GM18909 (cell line): ENCODE measurements at regions not wholly inside any gene's neighbourhood (a gene's known extent, or its start where the extent isn't known, plus 50 kb on each side); places are given as distances from the start of the nearest gene placed in this dataset.
"Not testable (repeated sequence)": the region's sequence is repeated elsewhere in the genome, so short reads cannot be mapped to it uniquely, and the experiment has no call there.

ENCODE experiments used
- ATAC-seq: cut with Tn5 transposase; IDR thresholded peaks from one replicate; pipeline ENCODE4 v1.9.1; 2021; ENCODE audit warnings: mild to moderate bottlenecking; ENCODE audit not compliant: unreplicated experiment, poor library complexity

DNA sequence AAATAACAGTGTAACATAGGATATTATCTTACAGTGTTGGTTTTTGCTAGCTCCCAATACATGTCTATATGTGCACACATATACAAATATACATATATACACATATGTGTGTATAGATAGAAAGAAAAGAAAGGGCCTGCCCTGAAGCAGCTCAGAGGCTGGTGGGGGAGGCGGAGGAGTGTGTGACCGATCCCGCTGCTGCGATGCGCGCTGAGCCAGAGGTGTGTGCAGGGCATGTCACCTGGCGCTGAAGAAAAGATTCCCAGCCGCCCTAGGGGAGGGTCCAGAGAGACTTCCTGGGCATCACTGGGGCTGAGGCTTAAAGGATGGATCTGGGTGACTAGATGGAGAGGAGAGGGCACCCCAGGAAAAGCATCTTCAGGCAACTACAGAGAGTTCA lies 110.2 kb downstream of the FAM50B start:
- no peak for ATAC-seq

DNA sequence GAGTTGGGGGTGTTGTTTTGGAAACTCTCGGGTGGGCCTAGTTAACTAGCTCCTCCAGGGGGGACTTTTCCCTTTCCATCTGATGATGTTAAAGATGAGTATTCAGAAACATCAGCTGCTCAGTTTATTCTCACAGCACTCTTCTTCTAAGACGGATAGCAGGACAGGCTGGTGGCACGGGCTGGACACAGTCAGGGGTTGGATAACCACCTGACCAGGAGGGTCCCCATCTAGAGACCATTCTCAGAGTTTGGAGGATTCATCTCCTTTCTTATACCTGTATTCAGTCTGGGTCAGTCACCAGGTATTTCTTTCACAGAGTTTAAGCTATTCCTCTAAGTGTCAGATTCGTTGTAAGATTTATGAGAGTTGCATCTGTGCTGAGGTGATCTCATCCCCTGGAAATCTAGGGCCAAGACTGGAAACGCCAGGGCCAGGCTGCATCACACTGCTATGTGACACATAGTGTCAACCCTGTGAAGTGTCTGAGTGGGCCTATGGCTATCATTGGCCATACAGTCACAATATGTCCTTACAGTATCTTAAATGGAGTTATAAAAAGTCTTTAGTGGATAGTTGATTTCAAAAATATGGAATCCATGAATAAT lies 111.7 kb downstream of the FAM50B start:
- no peak for ATAC-seq

DNA sequence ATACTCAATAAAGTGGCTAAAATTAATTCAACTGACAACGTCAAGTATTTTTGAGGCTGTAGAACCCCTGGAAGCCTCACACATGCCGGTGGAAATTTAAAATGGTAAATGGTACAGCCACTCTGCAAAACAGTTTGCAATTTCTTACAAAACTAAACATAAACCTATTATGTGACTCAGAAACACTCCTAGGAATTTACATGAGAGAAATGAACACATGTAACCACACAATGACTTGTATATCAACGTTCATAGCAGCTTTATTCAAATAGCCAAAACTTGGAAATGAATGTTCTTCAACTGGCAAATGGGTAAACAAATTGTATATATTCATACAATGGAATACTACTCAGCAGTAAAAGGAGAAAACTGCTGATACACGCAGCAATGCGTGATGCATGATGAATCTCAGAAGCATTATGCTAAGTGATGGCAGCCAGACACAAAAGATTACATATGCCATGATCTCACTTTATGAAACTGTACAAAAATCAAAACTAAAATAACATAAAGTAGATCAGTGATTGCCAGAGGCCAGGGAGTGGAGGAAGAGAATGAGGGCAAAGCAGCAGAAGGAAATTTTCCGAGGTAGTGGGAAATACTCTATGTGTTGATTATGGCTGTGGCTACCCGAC lies 112.5 kb downstream of the FAM50B start:
- ATAC-seq = no peak

DNA sequence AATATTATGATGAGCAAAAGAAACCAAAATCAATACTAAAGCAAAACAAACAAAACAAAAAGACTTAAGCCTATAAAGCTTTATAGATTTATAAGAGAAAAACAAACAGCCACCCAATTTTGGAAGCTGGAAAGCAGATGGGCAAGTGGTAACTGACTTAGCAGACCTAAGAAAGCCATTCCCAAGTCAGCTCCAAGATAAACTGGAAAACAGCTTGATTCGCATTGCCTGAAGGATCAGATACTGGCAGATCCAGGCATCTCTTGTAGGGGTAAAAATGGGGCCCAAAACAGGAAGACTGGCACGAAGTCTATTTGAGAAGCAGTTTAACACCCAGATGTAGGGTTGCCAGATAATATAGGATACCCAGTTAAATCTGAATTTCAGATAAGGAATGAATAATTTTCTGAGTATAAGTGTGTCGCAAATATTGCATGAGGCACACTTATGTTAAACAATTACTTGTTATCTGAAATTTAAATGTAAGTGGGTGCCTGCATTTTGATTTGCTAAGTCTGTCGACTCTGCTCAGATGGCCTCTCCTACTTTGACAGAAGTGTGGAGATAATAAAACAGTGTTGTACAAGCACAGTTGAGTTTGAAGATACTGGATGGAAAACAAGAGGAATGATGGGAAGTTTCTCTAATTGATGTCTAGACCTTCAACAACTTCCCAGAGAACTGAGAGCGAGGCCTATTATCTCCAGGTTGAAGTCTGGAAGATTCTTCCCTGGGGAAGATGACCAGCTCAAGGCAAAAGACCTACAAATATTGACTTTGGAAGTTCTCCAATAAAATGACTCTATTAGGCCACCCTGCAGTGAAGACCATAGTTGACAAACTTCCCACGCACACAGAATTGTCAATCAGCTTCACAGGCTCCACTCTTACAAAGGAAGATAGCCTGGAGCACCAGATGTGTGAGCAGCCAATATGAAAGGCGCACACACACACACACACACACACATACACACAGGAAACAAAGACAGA lies 113.4 kb downstream of the FAM50B start:
- ATAC-seq = no peak

DNA sequence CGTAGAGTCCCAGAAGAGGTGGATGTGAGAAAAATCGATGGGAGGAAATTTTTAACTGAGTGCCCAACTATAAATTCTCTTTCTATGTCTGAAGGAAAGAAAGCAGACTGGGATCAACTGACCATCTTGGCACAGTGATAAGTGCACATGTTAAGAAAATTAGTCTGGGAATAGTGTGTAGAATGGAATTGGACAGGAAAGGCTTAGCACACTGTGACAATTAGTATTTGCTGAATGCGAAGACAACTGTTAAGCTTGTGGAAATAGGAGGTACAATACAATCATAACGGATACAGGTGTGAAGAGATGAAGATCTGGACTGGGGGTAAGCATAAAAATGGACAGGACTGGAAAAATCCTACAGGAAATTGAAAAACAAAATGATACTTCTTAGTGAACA lies 114.3 kb downstream of the FAM50B start:
- no peak for ATAC-seq

DNA sequence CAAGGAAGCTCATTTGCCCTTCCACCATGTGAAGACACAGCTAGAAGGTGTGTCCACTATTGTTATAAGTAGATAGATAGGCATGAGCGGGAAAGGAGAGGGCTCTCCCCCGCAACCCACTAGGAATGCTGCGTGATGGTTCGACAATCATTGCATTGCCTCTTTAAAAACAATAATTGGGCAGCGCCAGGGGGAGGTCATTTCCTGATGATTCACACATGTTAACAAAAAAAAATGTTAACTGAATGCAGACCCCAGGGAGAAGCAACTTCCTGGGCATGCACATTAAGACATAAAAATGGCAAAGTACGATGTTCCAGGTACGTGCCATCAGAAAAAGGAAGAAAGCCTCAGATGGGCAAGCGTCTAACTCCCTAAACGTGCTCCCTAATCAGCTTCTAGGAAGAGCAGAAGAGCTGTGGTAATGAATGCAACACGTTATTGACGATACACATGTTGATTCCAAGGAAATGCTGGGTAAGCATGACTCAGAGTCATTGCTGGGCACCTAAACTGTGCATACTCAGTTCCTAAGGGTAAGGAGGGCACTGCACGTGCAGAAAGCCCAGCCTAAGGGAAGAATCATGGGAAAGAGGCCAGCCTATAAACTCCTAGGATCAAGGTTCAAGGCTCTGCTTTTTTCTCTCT lies 113.7 kb downstream of the FAM217A start:
- no peak for ATAC-seq

DNA sequence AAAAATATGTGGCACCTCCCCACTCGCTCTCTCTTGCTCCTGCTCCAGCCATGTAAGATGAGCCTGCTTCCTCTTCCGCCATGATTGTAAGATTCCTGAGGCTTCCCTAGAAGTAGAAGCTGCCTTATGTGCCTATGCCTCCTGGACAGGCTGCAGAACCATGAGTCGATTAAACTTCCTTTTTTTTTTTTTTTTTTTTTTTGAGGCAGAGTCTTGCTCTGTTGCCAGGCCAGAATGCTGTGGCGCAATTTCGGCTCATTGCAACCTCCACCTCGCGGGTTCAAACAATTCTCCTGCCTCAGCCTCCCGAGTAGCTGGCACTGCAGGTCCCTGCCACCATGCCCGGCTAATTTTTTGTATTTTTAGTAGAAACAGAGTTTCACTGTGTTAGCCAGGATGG lies 112.5 kb downstream of the FAM217A start:
- no peak for ATAC-seq

DNA sequence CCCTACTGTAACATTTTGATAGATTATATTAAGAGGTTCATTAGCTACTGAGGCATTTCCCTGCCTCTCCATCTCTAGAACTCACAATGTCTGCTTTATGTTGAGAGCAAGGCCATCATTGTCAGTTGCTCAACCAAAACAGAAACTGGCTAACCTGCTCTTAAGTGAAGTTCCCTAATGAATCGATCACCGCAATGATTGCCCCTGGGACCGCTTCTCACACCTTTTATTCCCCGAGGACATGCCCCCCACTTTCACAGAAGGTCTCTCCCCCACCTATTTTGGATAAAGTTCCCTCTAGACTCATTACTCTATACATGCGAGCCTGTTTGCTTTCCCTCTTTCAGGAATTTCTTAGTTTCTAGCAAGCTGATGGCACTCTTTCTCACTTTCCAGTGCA lies 108.8 kb downstream of the FAM217A start:
- ATAC-seq = no peak

DNA sequence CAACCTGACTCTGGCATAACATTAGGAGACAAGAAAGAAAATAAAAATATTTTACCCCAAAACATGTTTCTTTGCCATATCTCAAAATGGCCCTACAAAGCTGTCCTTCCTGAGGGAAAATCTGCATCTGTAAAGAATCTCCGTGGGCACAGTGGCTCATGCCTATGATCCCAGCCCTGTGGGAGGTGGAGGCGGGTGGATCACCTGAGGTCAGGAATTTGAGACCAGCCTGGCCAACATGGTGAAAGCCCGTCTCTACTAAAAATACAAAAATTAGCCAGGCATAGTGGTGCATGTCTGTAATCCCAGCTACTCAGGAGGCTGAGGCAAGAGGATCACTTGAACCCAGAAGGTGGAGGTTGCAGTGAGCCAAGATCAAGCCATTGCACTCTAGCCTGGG lies 105.8 kb downstream of the FAM217A start:
- not testable (repeated sequence) for ATAC-seq

DNA sequence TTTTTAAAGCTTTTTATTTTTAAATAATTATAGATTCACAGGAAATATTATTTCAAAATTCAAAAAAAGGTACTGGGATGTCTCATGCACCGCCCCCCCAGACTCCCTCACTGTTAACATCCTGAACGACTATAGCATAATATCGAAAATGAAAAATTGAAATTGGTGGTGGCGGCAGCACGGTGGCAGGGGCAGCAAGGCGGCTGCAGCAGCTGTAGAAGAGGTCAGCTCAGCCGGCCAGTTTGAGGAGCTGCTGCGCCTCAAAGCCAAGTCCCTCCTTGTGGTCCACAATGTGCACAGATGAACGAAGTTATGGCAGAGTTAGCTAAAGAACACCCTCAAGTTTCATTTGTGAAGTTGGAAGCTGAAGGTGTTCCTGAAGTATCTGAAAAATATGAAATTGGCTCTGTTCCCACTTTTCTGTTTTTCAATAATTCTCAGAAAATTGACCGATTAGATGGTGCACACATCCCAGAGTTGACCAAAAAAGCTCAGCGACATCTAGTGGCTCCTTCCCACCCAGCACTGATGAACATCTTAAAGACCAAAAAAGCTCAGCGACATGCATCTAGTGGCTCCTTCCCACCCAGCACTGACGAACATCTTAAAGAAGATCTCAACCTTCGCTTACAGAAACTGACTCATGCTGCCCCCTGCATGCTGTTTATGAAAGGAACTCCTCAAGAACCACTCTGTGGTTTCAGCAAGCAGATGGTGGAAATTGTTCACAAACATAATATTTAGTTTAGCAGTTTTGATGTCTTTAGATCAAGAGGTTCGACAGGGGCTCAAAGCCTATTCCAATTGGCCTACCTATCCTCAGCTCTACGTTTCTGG lies 100.8 kb downstream of the FAM217A start:
- ATAC-seq = peak; percentile 85

DNA sequence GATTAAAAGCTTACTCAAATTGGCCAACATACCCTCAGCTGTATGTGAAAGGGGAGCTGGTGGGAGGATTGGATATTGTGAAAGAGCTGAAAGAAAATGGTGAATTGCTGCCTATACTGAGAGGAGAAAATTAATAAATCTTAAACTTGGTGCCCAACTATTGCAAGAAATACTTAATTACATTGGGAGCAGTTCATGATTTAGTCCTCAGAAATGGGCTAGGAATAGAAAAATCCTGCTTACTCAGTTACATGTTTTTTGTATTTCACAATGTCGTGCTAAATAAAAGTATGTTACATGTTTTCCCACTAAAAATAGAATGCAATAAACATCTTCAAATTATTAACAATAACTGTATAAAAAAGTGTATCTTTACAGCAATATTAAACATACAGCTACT lies 100.0 kb downstream of the FAM217A start:
- ATAC-seq = not testable (repeated sequence)

DNA sequence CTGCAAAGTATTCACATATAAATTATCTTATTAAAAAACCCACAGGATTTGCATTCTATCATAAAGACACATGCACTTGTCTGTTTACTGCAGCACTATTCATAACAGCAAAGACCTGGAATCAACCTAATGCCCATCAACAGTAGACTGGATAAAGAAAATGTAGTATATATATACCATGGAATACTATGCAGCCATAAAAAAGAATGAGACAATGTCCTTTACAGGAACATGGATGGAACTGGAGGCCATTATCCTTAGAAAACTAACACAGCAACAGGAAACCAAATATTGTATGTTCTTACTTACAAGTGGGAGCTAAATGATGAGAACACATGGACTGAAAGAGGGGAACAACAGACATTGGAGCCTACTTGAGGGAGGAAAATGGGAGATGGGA lies 97.0 kb downstream of the FAM217A start:
- no peak for ATAC-seq

DNA sequence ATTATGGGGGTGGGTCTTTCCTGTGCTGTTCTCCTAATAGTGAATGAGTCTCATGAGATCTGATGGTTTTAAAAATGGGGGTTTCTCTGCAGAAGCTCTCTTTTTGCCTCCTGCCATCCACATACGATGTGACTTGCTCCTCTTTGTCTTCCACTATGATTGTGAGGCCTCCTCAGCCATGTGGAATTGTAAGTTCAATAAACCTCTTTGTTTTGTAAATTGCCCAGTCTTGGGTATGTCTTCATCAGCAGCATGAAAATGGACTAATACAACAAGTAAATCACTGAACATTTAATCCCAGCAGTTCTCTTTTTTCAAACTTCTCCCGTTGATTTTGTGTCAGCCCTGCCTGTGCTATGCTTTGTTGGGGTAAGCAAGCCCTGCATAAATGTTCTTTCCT lies 95.2 kb downstream of the FAM217A start:
- ATAC-seq = no peak

DNA sequence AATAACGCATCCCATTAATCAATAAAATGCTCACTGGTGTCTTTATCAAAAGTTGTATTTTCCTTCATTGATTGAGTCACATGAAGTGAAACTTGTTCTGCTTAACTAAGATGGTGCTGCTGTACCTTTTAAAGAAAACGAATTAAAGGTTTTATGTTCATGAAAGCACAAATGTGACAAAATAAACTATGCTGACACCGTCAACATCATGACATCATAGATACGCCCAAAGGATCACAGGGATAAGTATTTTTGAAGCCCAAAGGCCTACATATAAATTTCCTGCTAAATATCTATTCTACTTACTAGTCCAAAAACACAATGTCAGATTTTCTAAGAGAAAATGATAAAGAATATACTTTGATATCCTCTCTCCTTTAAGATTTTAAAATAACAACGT lies 94.4 kb downstream of the FAM217A start:
- ATAC-seq = no peak

DNA sequence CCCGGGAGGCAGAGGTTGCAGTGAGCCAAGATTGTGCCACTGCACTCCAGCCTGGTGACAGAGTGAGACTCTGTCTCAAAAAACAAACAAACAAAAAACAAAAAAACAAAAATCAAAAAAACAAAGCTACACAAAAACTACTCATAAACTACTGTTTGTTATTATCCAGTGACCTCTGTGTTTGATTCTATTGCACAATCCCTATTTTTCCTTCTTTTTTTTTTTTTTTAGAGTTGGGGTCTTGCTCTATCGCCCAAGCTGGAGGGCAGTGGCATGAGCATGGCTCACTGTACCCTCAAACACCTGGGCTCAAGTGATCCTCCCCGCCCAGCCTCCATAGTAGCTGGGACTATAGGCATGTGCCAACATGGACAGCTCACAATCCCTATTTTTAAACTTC lies 92.7 kb downstream of the FAM217A start:
- no peak for ATAC-seq

DNA sequence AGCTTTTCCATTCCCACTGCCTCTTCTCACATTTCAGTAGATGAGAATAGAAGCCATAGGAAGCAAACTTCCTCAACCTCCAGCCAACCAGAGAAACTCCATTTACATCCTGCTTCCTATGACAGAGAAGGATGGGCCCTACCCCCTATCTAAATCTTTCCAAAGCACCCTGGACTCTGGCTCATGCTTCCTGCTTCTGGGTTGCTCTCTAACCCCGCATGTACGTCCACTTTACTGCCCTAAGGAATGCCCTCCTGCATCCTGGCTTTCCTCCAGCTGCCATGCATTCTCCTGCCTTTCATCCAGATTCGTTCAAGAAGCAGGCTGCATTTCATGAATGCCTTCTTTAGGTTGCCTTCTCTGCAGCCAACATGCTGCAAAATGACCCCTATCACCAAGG lies 91.9 kb downstream of the FAM217A start:
- no peak for ATAC-seq

DNA sequence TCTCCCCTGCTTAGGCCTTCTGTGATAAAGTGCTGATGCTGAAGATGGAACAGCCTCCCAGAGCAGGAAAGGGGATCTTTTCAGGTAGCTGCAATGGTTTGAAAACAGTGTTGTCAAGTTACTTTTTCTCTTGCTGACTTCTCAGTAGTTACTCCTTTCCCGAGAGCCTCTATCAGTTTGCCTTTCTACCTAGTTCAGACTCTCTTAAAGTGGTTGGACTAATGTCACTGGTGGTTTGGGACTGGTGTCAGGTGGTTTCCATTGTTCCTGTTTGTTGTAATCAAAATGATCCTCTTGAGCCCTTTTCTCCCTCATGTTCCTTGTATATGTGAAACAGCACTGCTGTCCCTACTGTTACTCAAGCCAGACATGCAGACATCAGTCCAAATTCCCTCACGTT lies 91.4 kb downstream of the FAM217A start:
- ATAC-seq = no peak

DNA sequence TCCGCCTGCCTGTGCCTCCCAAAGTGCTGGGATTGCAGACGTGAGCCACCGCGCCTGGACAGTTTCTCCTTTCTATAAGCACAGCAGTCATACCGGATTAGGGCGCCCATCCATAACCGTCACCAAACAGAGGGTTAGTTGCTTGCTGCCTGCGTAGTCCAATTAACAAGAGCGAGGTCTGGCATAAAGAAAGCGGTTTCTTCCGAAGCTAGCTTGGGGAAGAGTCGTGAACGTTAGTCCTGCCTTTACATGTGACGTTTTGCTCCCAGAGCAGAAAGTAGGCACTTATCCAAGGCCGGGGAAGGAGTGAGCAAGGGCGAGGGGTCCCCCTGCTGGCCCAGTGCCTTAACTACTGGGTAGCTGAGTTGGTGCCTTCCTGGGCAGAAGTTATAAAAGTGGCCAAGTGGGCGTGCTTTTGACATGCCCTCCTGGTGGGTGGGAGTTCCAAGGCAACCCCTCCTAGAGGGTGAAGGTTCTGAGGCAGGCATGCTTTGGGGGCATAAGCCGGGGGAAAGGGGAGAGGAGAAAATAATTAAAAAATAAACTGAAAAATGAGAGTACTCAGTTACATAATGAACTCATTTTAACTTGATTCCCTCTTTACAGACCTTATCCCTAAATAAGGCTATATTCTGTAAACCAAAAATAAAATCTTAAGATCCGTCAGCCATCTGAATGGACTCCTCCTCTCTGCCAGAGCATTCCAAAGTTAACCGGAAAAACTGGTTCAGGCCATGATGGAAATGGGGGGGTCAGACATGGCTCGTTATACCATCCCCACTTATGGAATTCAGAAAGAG lies 88.0 kb downstream of the FAM217A start:
- ATAC-seq = peak; percentile 76

DNA sequence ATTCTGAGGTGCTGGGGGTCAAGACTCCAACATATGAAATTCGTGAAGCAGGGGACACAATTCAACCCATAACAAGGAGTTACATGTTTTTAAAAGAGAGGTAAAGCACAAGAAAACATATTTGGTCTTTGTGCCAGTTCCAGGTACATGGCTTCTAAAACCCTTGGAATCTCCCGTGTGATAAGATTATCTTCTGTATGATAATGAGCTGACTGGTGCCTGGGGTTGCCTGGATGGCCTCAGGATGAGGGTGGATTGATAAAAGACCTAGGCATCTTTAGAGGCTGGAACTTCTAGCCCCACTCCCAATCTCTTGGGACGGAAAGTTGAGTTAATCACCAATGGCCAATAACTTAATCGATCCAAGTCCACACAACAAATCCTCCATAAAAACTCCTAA lies 87.0 kb downstream of the FAM217A start:
- no peak for ATAC-seq
